Suppressor macrophage treated with lipopolysaccharide for 4 hours (primary cell): ENCODE measurements at regions not wholly inside any gene's neighbourhood (a gene's known extent, or its start where the extent isn't known, plus 50 kb on each side); places are given as distances from the start of the nearest gene placed in this dataset.
"Not testable (repeated sequence)": the region's sequence is repeated elsewhere in the genome, so short reads cannot be mapped to it uniquely, and the experiment has no call there.

Experiments used
- DNase-seq: peaks from one replicate; pipeline ENCODE4 v3.0.0-alpha.2; 2020

DNA sequence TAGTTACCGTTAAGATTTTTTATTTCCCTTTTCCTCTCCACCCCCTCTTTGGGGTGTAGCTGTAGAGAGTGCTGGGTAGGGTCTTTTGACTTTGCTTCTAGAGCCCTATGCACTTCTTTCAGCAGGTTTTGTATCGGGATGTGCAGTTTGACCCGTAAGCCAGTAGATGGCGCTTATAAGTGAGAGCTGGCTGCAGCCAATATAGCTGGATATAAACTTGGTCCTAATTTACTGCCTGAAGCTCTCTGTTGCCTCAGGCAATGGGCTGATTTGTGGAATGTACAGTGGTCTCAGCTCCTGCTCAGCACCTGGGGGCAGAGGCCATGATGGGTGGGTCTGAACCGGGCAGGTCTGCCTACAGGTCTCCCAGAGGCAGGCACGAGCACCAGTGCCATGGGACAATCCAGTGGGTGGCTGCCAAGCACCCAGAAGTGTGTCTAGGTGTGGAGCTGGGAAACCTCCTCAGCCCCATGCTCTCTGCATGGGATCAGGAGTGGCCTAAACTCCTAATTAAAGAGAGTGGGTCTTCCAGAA, 146.5 kb downstream of the SPANXN1 start:
- DNase-seq: peak; percentile 4

DNA sequence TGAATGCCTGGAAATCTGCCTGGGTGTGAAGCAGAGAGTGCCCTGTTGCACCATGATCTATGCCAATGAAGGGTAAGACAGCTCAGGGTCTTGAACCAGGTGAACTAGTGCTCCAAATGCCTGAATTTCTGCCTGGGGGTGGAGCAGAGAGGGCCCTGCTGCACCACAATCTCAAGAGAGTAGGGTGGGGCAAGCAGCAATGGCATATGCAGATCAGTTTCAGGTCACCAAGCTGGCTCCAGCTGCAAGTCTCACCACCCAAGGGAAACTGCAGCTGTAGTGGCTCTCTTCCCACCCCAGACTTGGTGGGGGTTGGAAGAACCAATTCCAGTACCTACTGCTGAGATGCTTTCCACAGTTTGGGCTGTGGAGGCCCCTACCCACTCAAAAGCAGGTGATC, 147.0 kb downstream of the SPANXN1 start:
- no peak for DNase-seq

GRCh38 chrX:145396612-145397011, 149.3 kb downstream of the SPANXN1 start:
- no peak for DNase-seq

- DNase-seq: peak; percentile 25
Observed at GRCh38 chrX:145405012-145405411, 157.7 kb downstream of the SPANXN1 start.

DNA sequence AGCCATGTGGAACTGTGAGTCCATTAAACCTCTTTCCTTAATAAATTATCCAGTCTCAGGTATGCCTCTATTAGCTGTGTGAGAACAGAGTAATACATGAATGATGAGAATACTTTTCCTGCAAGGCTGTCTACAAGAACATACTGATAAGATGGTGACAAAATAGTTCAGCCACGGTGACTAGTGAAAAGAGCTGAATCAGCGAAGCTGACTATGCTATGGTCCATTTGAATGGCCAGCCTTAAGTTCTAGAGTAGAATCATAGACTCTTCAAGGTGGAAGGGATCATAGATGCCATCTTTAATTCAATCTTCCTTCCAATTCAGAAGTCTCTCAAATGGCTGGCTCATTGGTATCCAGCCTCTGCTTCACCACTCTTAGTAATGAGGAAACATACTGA, 163.3 kb downstream of the SPANXN1 start:
- DNase-seq: no peak

DNA sequence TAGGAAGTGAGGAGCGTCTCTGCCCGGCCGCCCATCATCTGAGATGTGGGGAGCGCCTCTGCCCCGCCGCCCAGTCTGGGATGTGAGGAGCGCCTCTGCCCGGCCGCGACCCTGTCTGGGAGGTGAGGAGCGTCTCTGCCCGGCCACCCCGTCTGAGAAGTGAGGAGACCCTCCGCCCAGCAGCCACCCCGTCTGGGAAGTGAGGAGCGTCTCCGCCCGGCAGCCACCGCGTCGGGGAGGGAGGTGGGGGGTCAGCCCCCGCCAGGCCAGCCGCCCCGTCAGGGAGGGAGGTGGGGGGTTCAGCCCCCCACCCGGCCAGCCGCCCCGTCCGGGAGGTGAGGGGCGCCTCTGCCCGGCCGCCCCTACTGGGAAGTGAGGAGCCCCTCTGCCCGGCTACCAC, 188.9 kb downstream of the SPANXN1 start:
- DNase-seq: not testable (repeated sequence)

- no peak for DNase-seq
Observed at GRCh38 chrX:145464650-145465049, 217.3 kb downstream of the SPANXN1 start.

DNA sequence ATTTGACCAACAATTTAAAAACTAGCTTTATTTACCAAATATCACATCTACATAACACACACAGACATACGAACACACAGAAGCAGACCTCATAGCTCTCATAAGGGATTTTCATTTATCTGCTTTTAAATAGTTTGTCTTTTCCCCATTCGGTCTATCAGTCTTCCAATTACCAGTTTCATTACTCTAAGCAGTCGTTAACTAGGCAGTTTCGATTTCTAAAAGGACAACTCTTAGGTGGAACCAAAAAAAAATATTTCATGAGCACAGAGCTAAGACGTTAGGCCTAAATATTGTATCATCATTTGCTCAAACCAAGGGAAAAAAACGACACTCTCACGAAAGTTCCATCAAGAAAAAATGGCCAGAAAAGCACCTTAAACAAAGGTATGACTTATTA, 228.4 kb downstream of the SPANXN1 start:
- DNase-seq: no peak

DNA sequence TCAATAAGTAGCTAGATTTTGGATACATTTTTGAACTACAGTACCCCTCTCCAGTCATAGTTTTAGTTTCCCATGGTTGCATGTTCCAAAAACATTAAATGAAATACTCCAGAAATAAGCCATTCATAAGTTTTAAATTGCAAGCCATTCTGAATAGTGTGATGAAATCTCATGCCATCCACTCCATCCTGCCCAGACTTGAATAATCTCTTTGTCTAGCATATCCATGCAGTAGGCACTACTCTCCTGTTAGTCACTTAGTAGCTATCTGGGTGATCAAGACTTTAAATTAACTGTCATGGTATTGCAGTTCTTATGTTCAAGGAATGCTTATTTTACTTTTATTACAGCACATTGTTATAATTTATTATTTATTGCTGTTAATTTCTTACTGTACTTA, 237.4 kb downstream of the SPANXN1 start:
- no peak for DNase-seq

DNA sequence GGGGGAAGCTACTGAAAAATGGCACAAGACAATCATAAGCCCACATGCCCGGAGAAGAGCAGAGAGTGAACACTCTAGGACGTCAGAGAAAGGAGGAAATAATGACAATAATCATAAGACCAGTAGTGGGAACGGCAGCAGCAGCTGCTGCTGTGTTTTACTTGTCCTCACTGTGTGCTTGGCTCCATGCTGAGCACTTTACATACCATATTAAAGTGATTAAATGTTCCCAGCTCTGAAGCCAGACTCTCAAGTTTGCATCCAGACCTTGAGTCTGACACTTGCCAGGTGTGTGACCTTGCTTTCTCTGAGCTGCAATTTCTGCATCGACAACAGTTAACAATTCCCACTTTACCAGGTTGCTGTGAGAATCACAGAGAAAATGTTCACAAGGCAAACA, 255.4 kb downstream of the SPANXN1 start:
- DNase-seq: no peak

DNA sequence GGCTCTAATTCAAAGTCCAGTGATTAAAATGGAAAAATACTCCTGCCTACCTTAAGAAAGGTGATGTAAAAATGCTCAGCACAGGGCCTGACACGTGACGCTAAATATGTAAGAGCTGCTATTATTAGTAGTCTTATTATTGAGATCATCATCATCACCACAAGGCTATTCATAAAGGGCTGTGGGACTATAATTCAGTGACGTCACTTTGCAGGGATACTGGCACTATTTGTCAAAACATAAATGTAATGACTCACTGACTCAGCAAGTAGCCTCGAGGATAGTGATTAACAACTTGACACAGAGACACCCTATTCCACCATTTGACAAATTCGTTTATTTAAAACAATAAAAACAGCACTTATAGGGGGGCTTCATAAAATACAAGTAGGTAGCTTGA, 258.9 kb downstream of the SPANXN1 start:
- DNase-seq: no peak

- DNase-seq: no peak
Observed at GRCh38 chrX:145524931-145525330, 277.6 kb downstream of the SPANXN1 start.

DNA sequence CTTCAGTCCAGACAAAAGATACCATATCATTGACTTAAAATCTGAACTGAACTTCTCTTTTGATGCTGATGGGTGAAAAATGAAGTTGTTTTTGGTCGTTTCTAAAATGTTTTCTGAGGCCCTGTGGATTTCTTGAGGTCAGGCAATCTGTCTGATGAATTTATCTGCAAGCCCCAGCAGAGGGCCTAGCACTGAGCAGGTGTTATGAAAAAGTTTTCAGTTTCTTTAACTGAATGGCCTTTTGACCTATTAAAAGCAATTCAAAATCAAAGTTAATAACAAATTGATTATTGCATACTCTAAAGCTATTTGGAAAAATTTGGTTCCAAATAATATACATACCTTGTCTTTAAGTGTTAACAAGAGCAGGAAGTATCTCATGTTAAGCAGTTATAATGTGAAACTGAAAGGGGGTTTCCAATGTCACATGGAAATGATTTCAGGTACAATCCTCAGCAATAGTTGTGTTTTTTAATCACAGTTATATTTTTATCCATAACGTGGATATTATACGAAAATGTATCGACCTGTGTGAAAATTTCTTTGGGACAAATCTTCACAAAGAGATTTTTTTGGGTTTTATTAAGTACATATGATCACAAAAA, 285.0 kb downstream of the SPANXN1 start:
- DNase-seq: no peak

- no peak for DNase-seq
Observed at GRCh38 chrX:145533534-145533933, 284.1 kb upstream of the SLITRK2 start.

DNA sequence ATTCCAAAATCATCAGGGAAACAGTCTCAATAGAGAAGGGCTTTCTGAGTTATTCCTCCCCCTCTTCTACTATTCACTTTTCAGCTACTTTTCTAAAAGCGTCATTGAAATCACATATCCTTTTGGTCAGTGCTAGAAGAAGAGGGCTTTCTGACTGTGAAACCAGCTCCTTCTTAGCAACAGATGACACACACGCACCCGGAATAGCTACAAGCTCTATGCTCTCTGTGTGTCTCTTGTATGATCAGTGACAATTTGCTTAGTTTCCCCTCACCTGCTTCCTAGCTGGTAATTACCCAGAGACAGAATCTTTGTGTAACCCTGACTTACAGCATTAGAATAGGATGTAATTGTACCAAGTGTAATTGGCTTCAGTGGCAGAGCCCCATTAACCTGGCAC, 268.1 kb upstream of the SLITRK2 start:
- DNase-seq: no peak

DNA sequence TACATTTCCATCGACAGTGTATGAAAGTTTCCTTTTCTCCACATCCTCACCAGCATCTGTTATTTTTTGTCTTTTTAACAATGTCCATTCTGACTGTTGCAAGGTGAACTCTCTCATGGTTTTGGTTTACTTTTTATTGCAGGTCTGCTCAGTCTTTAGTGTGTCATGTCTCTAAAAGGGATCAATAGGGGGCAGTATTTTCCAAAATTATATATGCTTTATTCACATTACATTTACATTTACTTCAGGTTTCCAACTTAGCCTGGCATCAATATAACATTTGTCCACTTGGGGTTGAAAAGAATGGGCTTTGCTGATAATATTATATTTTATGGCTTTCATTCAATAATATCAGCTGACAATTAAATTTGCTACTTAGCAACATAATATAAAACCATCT, 265.0 kb upstream of the SLITRK2 start:
- DNase-seq: no peak

GRCh38 chrX:145553702-145554101, 263.9 kb upstream of the SLITRK2 start:
- no peak for DNase-seq

DNA sequence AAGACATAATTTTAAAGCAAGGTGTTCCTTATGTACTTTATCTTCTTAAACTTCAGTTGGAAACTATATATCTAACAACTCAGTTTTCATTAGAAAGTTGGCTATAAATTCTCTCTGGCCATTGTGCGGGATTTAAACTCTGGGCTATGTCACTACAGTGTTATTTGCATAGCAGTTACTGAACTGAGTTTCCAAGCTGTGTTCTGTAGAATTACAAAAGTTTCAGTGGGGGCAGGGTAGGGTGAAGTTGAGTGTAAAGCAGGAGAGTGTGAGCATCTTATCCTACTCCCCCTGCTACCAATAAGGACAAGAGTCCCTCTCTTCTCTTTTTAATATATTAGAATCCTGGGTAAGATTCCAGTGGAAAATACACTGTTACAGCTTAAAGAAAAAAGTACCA, 254.5 kb upstream of the SLITRK2 start:
- no peak for DNase-seq

- DNase-seq: no peak
Observed at GRCh38 chrX:145609951-145610511, 207.6 kb upstream of the SLITRK2 start.

DNA sequence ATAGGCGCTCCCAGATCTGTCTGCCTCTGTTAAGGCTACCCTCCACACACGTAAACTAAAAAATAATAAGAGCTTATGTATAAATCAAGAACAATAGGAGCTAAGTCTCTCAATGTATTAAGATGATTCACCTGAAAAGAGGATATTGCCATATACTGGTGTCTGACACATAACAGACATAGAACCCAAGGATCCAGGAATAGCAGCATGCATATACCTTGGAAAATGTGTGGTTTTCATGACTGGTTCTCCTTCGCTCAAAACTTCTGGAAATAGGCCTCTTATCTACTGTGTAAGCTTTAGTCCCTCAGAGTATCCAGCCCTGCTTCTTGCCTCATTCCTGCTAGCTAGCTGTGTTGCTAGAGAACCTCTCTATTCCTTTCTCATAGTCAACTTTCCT, 203.7 kb upstream of the SLITRK2 start:
- no peak for DNase-seq

DNA sequence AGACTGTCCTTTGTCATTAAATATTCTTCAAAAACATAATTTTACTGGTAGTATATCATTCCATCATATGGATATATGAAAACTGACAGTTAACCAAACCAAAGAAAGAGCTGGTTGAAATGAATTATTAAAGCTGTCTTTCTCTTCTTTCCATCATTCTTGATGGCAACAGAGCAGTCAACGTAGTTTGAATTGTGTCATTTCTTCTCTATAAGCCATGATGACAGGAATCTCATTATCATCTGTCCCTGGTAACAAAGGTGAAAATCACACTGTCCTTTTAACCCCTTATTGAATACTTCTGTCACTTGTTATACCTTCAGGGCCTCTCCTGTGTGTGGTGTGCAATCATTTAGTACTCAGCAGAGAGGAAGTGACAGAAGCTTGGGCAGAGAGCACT, 197.0 kb upstream of the SLITRK2 start:
- DNase-seq: no peak

DNA sequence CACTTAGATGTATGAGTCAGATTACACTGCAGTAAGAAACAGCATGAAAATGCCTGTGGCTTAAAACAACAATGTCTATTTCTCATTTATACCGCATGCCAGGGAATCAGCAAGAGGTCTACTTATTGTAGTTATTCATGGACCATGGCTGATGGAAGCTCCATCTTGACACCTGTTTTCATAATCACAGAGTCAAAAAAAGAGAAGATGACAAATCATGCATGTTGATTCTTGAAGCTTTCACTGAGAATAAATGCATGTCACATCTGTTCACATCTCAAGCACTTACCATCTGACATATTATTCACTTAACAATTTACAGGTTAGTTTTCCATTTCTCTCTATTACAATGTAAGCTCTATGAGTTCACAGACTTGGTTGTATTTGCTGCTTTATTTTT, 194.2 kb upstream of the SLITRK2 start:
- DNase-seq: no peak

DNA sequence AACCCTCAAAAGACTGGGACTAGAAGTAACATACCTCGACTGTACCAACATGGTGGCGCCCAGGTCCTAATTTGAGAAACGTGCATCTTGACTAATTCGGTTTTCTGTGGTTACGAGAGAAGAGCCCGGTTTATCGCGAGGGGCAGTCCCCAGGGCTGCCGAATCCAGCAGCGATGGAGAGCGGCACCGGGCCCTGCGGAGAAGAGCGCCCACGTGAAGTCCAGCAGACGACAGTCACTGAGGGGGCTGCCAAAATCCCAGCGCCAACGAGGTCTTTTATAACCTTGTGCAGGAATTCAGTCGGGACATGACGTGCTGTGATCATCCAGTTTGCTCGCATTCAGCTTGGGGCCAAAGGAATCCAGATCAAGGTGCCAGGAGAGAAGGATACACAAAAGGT, 187.5 kb upstream of the SLITRK2 start:
- DNase-seq: no peak

DNA sequence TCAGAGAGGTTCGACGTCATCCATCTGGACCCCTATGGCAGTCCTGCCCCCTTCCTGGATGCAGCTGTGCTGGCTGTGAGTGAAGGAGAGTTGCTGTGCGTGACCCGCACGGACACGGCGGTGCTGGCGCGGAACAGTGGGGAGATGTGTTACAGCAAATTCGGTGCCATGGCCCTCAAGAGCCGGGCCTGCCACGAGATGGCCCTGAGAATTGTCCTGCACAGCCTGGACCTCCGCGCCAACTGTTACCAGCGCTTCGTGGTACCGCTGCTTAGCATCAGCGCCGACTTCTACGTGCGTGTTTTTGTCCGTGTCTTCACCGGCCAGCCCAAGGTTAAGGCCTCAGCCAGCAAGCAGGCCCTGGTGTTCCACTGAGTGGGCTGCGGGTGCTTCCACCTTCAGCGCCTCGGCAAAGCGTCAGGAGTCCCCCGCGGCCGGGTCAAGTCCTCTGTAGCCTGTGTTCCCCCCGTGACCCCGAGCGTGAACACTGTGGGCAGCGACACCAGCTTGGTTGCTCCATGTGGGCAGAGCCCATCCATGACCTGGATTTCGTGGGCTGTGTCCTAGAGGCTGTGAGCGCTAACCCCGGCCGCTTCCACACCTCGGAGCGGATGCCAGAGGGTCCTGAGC, 186.7 kb upstream of the SLITRK2 start:
- DNase-seq: no peak
